ENCODE measurements at regions not wholly inside any gene's neighbourhood (a gene's known extent, or its start where the extent isn't known, plus 50 kb on each side); places are given as distances from the start of the nearest gene placed in this dataset.

GRCh38 chr11:134691295-134691873 is 279.3 kb upstream of the B3GAT1 start:
- ATAC-seq, result no peak
- POLR2A ChIA-PET, result no interaction called here

GRCh38 chr11:134689886-134690285 is 277.8 kb upstream of the B3GAT1 start:
- Histone ChIP-seq H3K27ac (ENCODE audit: low read length) (no peak overlapping the region), H3K36me3 (ENCODE audit: control insufficient read depth, insufficient read depth, low read length) (no peaks in the 10 kb centered on the region; the same call in 1 of the 2 replicates), H3K9me3 (ENCODE audit: control insufficient read depth, insufficient read depth, low read depth, low read length) (no peaks in the 10 kb centered on the region), H3K27me3 (ENCODE audit: control insufficient read depth, insufficient read depth, low read length) (peaks cover 44% of the 10 kb centered on the region), H3K4me1 (ENCODE audit: control insufficient read depth, insufficient read depth, low read length) (no peaks in the 10 kb centered on the region), H3K4me3 (ENCODE audit: low read depth in 2 of 2, low read length in 2 of 2) (no peak overlapping the region)
- TF ChIP-seq CTCF (IDR thresholded peaks at IDR 0.05), result no peak
- TF ChIP-seq SIN3A (IDR thresholded peaks at IDR 0.05; ENCODE audit: borderline replicate concordance, insufficient read depth, low read depth, low read length), result no peak
- no peak for TF ChIP-seq TCF7L2 (IDR thresholded peaks at IDR 0.05; ENCODE audit: low read depth, low read length)
- no peak for TF ChIP-seq POLR2AphosphoS5 (IDR thresholded peaks at IDR 0.05; ENCODE audit: low read depth, low read length)
- TF ChIP-seq REST (IDR thresholded peaks at IDR 0.05; ENCODE audit: insufficient read depth in 1 of 2, low read depth in 2 of 2, low read length in 1 of 2), result no peak
- ChIA-PET POLR2A (no interaction called here), CTCF (no interaction called here)
- BruUV-seq (replicated peaks), result no TSS peak
- intact Hi-C loops (cut with micrococcal nuclease; ENCODE audit: unreplicated experiment), result no loop called here
- in situ Hi-C loops (cut with HindIII; ENCODE audit: low pct_unique_long_range_greater_than_20kb, low sequenced_read_pairs), result no loop called here
- no peak for DNase-seq (ENCODE audit: low read depth, low spot score)
- ATAC-seq, result no peak

More at GRCh38 chr11:134691295-134691873, 279.3 kb upstream of the B3GAT1 start:
- H3K4me1 ChIP-seq (ENCODE audit: control insufficient read depth, insufficient read depth, low read length), result no peaks in the 10 kb centered on the region
- no peak for DNase-seq (ENCODE audit: low read depth, low spot score)
- intact Hi-C loops (cut with micrococcal nuclease; ENCODE audit: unreplicated experiment), result no loop called here
- H3K27ac ChIP-seq (ENCODE audit: low read length), result no peak overlapping the region
- no peak overlapping the region for H3K4me3 ChIP-seq (ENCODE audit: low read depth in 2 of 2, low read length in 2 of 2)
- H3K9me3 ChIP-seq (ENCODE audit: control insufficient read depth, insufficient read depth, low read depth, low read length), result no peaks in the 10 kb centered on the region
- no peak for TF ChIP-seq CTCF (IDR thresholded peaks at IDR 0.05)
- TF ChIP-seq SIN3A (IDR thresholded peaks at IDR 0.05; ENCODE audit: borderline replicate concordance, insufficient read depth, low read depth, low read length), result no peak
- no peak for TF ChIP-seq REST (IDR thresholded peaks at IDR 0.05; ENCODE audit: insufficient read depth in 1 of 2, low read depth in 2 of 2, low read length in 1 of 2)
- no peak for TF ChIP-seq TCF7L2 (IDR thresholded peaks at IDR 0.05; ENCODE audit: low read depth, low read length)
- TF ChIP-seq POLR2AphosphoS5 (IDR thresholded peaks at IDR 0.05; ENCODE audit: low read depth, low read length), result no peak
- BruUV-seq (replicated peaks), result no TSS peak
- peaks cover 33% of the 10 kb centered on the region for H3K27me3 ChIP-seq (ENCODE audit: control insufficient read depth, insufficient read depth, low read length)
- no peaks in the 10 kb centered on the region for H3K36me3 ChIP-seq (ENCODE audit: control insufficient read depth, insufficient read depth, low read length)
- in situ Hi-C loops (cut with HindIII; ENCODE audit: low pct_unique_long_range_greater_than_20kb, low sequenced_read_pairs), result no loop called here
- CTCF ChIA-PET, result no interaction called here

Data from Panc1 (cell line).